GM19099 (cell line): ENCODE measurements at regions not wholly inside any gene's neighbourhood (a gene's known extent, or its start where the extent isn't known, plus 50 kb on each side); places are given as distances from the start of the nearest gene placed in this dataset.

Source experiments
- POLR2A ChIP-seq: IDR thresholded peaks from 3 replicates; pipeline ENCODE4 v1.6.1; 2011; ENCODE audit warnings: low read depth; ENCODE audit not compliant: insufficient read length; ENCODE audit errors: extremely low read depth

- TF ChIP-seq POLR2A: no peak
Measured at GRCh38 chr5:133889271-133889905, 79.0 kb downstream of the C5orf15 start.

DNA sequence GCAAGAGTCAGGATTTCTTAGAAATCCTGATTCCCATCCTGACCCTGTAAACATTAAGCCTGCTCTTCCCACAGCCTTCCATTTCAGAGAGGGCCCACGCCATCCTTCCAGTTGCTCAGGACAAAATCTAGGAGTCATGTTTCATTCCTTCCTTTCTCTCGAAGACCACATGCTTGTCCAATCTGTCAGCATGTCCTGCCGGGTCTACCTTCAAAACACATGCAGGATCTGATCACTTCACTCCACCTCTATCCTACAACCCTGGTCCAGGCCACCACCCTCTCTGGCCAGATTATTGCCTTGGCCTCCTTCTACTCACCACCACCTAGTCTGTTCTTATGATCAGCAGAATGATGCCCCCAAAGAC lies 79.8 kb downstream of the C5orf15 start:
- TF ChIP-seq POLR2A: no peak

- TF ChIP-seq POLR2A: no peak
Measured at GRCh38 chr5:133885566-133885965, 82.9 kb downstream of the C5orf15 start.

DNA sequence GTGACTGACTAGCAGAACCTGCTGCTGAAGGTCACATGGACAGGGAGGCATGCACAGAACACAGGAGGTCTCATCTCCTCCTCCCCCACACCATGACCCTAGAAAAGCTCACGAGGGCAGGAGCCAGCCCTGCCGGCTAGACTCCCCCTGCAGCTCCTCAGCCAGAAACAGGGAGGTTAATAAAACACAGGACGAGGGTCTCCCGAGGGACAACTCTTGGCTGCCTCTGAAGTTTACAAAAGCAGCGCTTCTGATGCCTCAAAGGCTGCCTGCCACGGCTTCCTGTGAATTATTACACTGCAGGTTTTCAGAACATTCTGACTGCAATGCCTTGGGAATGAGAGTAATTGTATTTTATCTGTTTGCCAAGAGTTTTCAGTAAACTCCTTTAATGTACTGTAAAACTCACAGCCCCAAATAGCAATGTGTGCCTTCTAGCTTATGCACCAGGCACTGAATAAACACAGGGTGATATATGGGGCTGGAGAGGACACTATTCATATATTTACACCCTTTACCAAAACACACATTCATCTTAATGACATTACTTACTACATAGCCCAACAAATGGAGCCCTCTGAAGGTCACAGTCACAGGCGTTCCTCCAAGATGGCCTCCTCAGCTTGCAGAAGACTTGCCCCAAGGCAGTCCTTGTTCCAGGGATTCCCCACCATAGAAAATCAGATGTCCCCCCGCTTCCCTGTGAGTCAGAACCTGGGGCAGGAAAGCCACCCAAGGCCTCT lies 83.7 kb downstream of the C5orf15 start:
- TF ChIP-seq POLR2A: no peak

GRCh38 chr5:133883916-133884315 lies 84.5 kb downstream of the C5orf15 start:
- no peak for TF ChIP-seq POLR2A

DNA sequence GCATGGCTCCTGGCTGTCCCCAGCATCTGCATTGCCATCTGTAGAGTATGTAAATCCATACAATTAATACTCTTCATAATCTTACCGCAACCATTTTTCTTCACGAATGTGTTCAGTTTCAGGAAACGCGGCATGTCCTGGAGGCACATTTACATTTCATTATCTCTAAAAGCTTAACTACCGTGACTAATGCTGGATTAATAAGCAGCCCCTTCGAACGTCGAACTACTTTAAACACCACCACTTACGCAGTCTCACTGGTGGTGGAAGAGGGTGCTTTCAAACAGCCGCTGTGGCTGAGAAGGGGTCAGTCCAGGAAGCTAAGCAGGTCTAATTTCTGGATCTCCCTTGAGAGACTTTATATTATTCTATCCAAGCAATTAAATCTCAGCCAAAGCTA lies 85.6 kb downstream of the C5orf15 start:
- TF ChIP-seq POLR2A: no peak

DNA sequence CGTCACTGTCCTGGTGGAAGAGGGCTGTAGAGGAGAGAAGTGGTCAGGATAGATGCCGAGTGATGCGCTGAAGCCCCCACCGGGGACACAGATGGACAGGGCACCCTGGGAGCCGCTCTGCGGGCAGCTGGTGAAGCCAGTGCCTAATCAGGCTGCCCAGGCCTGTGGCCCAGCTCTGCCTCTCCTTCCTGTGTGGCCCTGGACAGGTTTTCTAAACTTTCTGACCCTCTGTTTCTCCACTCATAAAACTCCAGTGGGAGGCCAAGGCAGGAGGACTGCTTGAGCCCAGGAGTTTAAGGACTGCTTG lies 86.1 kb downstream of the C5orf15 start:
- no peak for TF ChIP-seq POLR2A

GRCh38 chr5:133881576-133882388 lies 86.6 kb downstream of the C5orf15 start:
- no peak for TF ChIP-seq POLR2A

GRCh38 chr5:133878236-133878555 lies 90.2 kb downstream of the C5orf15 start:
- TF ChIP-seq POLR2A: no peak

- no peak for TF ChIP-seq POLR2A
Measured at GRCh38 chr5:133877351-133878235, 90.8 kb downstream of the C5orf15 start.

GRCh38 chr5:133876266-133876665 lies 92.2 kb downstream of the C5orf15 start:
- no peak for TF ChIP-seq POLR2A

DNA sequence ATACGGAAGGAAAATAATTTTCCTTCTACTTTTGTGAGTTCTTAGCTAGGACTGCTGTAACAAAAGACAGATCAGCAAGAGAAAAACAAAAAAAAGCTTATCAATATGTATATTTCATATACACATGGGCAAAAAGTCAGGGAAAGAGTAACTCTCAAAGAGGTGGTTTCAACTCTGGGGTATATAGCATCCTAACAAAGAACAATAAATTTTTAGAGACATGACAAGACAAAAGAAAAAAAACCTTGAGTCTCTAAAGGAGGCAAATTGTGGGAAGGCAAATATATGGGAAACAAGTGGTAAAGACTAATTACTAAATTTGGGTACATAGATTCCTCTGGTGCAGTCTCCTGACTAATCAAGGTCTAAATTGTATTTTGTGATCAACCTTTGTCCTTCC lies 93.2 kb downstream of the C5orf15 start:
- TF ChIP-seq POLR2A: no peak

GRCh38 chr5:133873449-133873848 lies 95.0 kb downstream of the C5orf15 start:
- TF ChIP-seq POLR2A: no peak

DNA sequence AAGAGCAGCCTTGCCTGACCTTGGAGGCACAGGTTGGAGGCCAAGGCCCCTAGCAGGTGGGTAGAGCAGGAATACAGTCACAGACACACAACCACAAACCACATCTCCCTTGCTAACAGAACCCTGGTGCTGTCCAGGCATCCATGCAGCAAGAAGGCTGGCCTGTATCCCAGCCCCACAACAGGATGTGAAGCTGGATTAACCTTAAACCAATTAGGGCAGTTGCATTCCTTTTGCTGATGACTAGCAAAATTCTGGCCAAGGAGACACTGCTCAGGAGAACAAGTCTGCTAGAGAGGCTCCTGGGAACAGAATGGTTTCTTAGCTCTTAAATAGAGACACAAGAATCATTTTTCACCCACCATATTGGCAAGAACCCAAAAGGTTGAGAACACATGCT lies 97.8 kb downstream of the C5orf15 start:
- no peak for TF ChIP-seq POLR2A

GRCh38 chr5:133869519-133870335 lies 98.7 kb downstream of the C5orf15 start:
- no peak for TF ChIP-seq POLR2A

GRCh38 chr5:133868946-133869518 lies 99.4 kb downstream of the C5orf15 start:
- no peak for TF ChIP-seq POLR2A
